Pulmonary artery endothelial cell (primary cell): ENCODE measurements at regions not wholly inside any gene's neighbourhood (a gene's known extent, or its start where the extent isn't known, plus 50 kb on each side); places are given as distances from the start of the nearest gene placed in this dataset.
A peak's percentile ranks its signal among the peaks of the same experiment; 100 is the strongest.
"Not testable (repeated sequence)": the region's sequence is repeated elsewhere in the genome, so short reads cannot be mapped to it uniquely, and the experiment has no call there.

Source experiments
- DNase-seq: peaks from one replicate; pipeline ENCODE4 v3.0.0-alpha.2; 2011; ENCODE audit warnings: low read depth, low spot score

- no peak for DNase-seq
Measured at GRCh38 chr9:31588006-31588405, 796.4 kb upstream of the ACO1 start.

GRCh38 chr9:31588756-31589155 is 795.7 kb upstream of the ACO1 start:
- DNase-seq: no peak

- DNase-seq: no peak
Measured at GRCh38 chr9:31590091-31590490, 794.4 kb upstream of the ACO1 start.

- DNase-seq: not testable (repeated sequence)
Measured at GRCh38 chr9:31597086-31597485, 787.4 kb upstream of the ACO1 start.

GRCh38 chr9:31597977-31598376 is 786.5 kb upstream of the ACO1 start:
- no peak for DNase-seq

- no peak for DNase-seq
Measured at GRCh38 chr9:31601666-31602065, 782.8 kb upstream of the ACO1 start.

- DNase-seq: no peak
Measured at GRCh38 chr9:31604531-31604930, 779.9 kb upstream of the ACO1 start.

- DNase-seq: no peak
Measured at GRCh38 chr9:31605164-31605563, 779.3 kb upstream of the ACO1 start.

GRCh38 chr9:31606678-31607077 is 777.8 kb upstream of the ACO1 start:
- DNase-seq: no peak

GRCh38 chr9:31608416-31608815 is 776.0 kb upstream of the ACO1 start:
- no peak for DNase-seq

GRCh38 chr9:31608881-31609280 is 775.6 kb upstream of the ACO1 start:
- DNase-seq: no peak

GRCh38 chr9:31612336-31613030 is 772.0 kb upstream of the ACO1 start:
- DNase-seq: peak; percentile 33

- no peak for DNase-seq
Measured at GRCh38 chr9:31615966-31616365, 768.5 kb upstream of the ACO1 start.

- no peak for DNase-seq
Measured at GRCh38 chr9:31623511-31623910, 760.9 kb upstream of the ACO1 start.

GRCh38 chr9:31629292-31629691 is 755.2 kb upstream of the ACO1 start:
- DNase-seq: no peak

GRCh38 chr9:31637265-31637664 is 747.2 kb upstream of the ACO1 start:
- DNase-seq: no peak

GRCh38 chr9:31637861-31638260 is 746.6 kb upstream of the ACO1 start:
- DNase-seq: no peak

- no peak for DNase-seq
Measured at GRCh38 chr9:31639451-31639850, 745.0 kb upstream of the ACO1 start.

- no peak for DNase-seq
Measured at GRCh38 chr9:31669311-31669710, 715.1 kb upstream of the ACO1 start.

GRCh38 chr9:31671011-31671410 is 713.4 kb upstream of the ACO1 start:
- no peak for DNase-seq

- no peak for DNase-seq
Measured at GRCh38 chr9:31674264-31674663, 710.2 kb upstream of the ACO1 start.

- no peak for DNase-seq
Measured at GRCh38 chr9:31677415-31677814, 707.0 kb upstream of the ACO1 start.

- no peak for DNase-seq
Measured at GRCh38 chr9:31677877-31678276, 706.6 kb upstream of the ACO1 start.

GRCh38 chr9:31683116-31683515 is 701.3 kb upstream of the ACO1 start:
- no peak for DNase-seq
